ENCODE measurements at regions not wholly inside any gene's neighbourhood (a gene's known extent, or its start where the extent isn't known, plus 50 kb on each side); places are given as distances from the start of the nearest gene placed in this dataset.

GRCh38 chr2:173491418-173491817, 136.7 kb downstream of the CDCA7 start:
- TF ChIP-seq EP300 (IDR thresholded peaks at IDR 0.05) (no peak), POLR2A (IDR thresholded peaks at IDR 0.05) (no peak)

All from ovary (tissue), 1 donor.